ENCODE measurements at regions not wholly inside any gene's neighbourhood (a gene's known extent, or its start where the extent isn't known, plus 50 kb on each side); places are given as distances from the start of the nearest gene placed in this dataset.

GRCh38 chr12:102763471-102763870 is 153.6 kb downstream of the PAH start:
- peaks cover 9% of the 10 kb centered on the region for H3K27me3 Mint-ChIP-seq
- TF ChIP-seq CTCF (IDR thresholded peaks at IDR 0.05; ENCODE audit: unreplicated experiment): no peak
- no peak overlapping the region for H3K4me3 Mint-ChIP-seq (ENCODE audit: low read depth)
- peaks cover 21% of the 10 kb centered on the region for H3K4me1 Mint-ChIP-seq (ENCODE audit: low read depth)
- no peak overlapping the region for H3K27ac Mint-ChIP-seq
- H3K36me3 Mint-ChIP-seq (ENCODE audit: insufficient read depth): no peaks in the 10 kb centered on the region
- no peaks in the 10 kb centered on the region for H3K9me3 Mint-ChIP-seq (ENCODE audit: low read depth)
- DNase-seq (ENCODE audit: low spot score, unreplicated experiment): no peak

GRCh38 chr12:102763061-102763460 is 154.0 kb downstream of the PAH start:
- H3K27me3 Mint-ChIP-seq: peaks cover 8% of the 10 kb centered on the region
- no peak overlapping the region for H3K4me3 Mint-ChIP-seq (ENCODE audit: low read depth)
- DNase-seq (ENCODE audit: low spot score, unreplicated experiment): no peak
- TF ChIP-seq CTCF (IDR thresholded peaks at IDR 0.05; ENCODE audit: unreplicated experiment): no peak
- no peaks in the 10 kb centered on the region for H3K36me3 Mint-ChIP-seq (ENCODE audit: insufficient read depth)
- H3K9me3 Mint-ChIP-seq (ENCODE audit: low read depth): no peaks in the 10 kb centered on the region
- H3K4me1 Mint-ChIP-seq (ENCODE audit: low read depth): peaks cover 21% of the 10 kb centered on the region
- H3K27ac Mint-ChIP-seq: no peak overlapping the region

- no peaks in the 10 kb centered on the region for H3K9me3 Mint-ChIP-seq (ENCODE audit: low read depth)
- TF ChIP-seq CTCF (IDR thresholded peaks at IDR 0.05; ENCODE audit: unreplicated experiment): no peak
- no peak overlapping the region for H3K27ac Mint-ChIP-seq
- H3K4me1 Mint-ChIP-seq (ENCODE audit: low read depth): peaks cover 29% of the 10 kb centered on the region
- no peak overlapping the region for H3K4me3 Mint-ChIP-seq (ENCODE audit: low read depth)
- no peak for DNase-seq (ENCODE audit: low spot score, unreplicated experiment)
- peaks cover 8% of the 10 kb centered on the region for H3K27me3 Mint-ChIP-seq
- H3K36me3 Mint-ChIP-seq (ENCODE audit: insufficient read depth): no peaks in the 10 kb centered on the region
Measured at GRCh38 chr12:102760322-102760721, 156.7 kb downstream of the PAH start.

GRCh38 chr12:102759466-102759865 is 157.6 kb downstream of the PAH start:
- Mint-ChIP-seq H3K36me3 (ENCODE audit: insufficient read depth) (no peaks in the 10 kb centered on the region), H3K4me3 (ENCODE audit: low read depth) (no peak overlapping the region), H3K27me3 (peaks cover 8% of the 10 kb centered on the region), H3K9me3 (ENCODE audit: low read depth) (no peaks in the 10 kb centered on the region), H3K4me1 (ENCODE audit: low read depth) (peaks cover 29% of the 10 kb centered on the region), H3K27ac (no peak overlapping the region)
- TF ChIP-seq CTCF (IDR thresholded peaks at IDR 0.05; ENCODE audit: unreplicated experiment): no peak
- DNase-seq (ENCODE audit: low spot score, unreplicated experiment): no peak

- Mint-ChIP-seq H3K27me3 (peaks cover 8% of the 10 kb centered on the region), H3K9me3 (ENCODE audit: low read depth) (no peaks in the 10 kb centered on the region), H3K36me3 (ENCODE audit: insufficient read depth) (no peaks in the 10 kb centered on the region), H3K27ac (no peak overlapping the region), H3K4me1 (ENCODE audit: low read depth) (peaks cover 23% of the 10 kb centered on the region), H3K4me3 (ENCODE audit: low read depth) (no peak overlapping the region)
- no peak for TF ChIP-seq CTCF (IDR thresholded peaks at IDR 0.05; ENCODE audit: unreplicated experiment)
- DNase-seq (ENCODE audit: low spot score, unreplicated experiment): no peak
Measured at GRCh38 chr12:102757882-102758226, 159.2 kb downstream of the PAH start.

All from progenitor cell of endocrine pancreas (in vitro differentiated cells).